ENCODE measurements at regions not wholly inside any gene's neighbourhood (a gene's known extent, or its start where the extent isn't known, plus 50 kb on each side); places are given as distances from the start of the nearest gene placed in this dataset.

- TF ChIP-seq EP300 (IDR thresholded peaks at IDR 0.05) (no peak), POLR2AphosphoS5 (IDR thresholded peaks at IDR 0.05) (no peak), CTCF (IDR thresholded peaks at IDR 0.05) (no peak)
Observed at GRCh38 chr1:199057322-199057721, 418.5 kb downstream of the PTPRC start.

Measured in upper lobe of left lung (tissue), 4 donors.